MM.1S (cell line): ENCODE measurements at regions not wholly inside any gene's neighbourhood (a gene's known extent, or its start where the extent isn't known, plus 50 kb on each side); places are given as distances from the start of the nearest gene placed in this dataset.

Experiments used
- DNase-seq: peaks from one replicate; pipeline ENCODE4 v3.0.0-alpha.2; 2015
- H2AFZ ChIP-seq: fragments of 300-600 bp; sonication (generic); 2 replicates; pipeline ENCODE4 v1.6.0; 2016; ENCODE audit warnings: antibody characterized with exemption, low read length
- H3F3A ChIP-seq: fragments of 300-600 bp; sonication (generic); 2 replicates; pipeline ENCODE4 v1.6.1; 2016; ENCODE audit warnings: mild to moderate bottlenecking, antibody characterized with exemption, low read length, moderate library complexity, mixed read lengths; ENCODE audit not compliant: insufficient read depth
- H3K27ac ChIP-seq: fragments of 300-600 bp; sonication (generic); 2 replicates; pipeline ENCODE4 v1.5.1; 2016; ENCODE audit warnings: mild to moderate bottlenecking, low read length
- H3K27me3 ChIP-seq: fragments of 300-600 bp; sonication (generic); replicated peaks from 2 replicates; pipeline ENCODE4 v1.6.0; 2016; ENCODE audit warnings: low read length; ENCODE audit not compliant: insufficient read depth
- H3K36me3 ChIP-seq: fragments of 300-600 bp; sonication (generic); replicated peaks from 2 replicates; pipeline ENCODE4 v1.6.1; 2016; ENCODE audit warnings: mild to moderate bottlenecking, low read length, mixed read lengths; ENCODE audit not compliant: insufficient read depth
- H3K4me1 ChIP-seq: fragments of 300-600 bp; sonication (generic); 2 replicates; pipeline ENCODE4 v1.6.1; 2016; ENCODE audit warnings: low read length, mixed read lengths
- H3K4me2 ChIP-seq: fragments of 300-600 bp; sonication (generic); 2 replicates; pipeline ENCODE4 v1.6.0; 2016; ENCODE audit warnings: low read depth, low read length
- H3K4me3 ChIP-seq: fragments of 300-600 bp; sonication (generic); 2 replicates; pipeline ENCODE4 v1.5.1; 2016; ENCODE audit warnings: low read length, mixed read lengths
- H3K79me2 ChIP-seq: fragments of 300-600 bp; sonication (generic); 2 replicates; pipeline ENCODE4 v1.6.1; 2016; ENCODE audit warnings: mixed run types, low read length, mixed read lengths
- H3K9ac ChIP-seq: fragments of 300-600 bp; sonication (generic); 2 replicates; pipeline ENCODE4 v1.6.1; 2016; ENCODE audit warnings: low read length, mixed read lengths
- H3K9me2 ChIP-seq: fragments of 300-600 bp; sonication (generic); replicated peaks from 2 replicates; pipeline ENCODE4 v1.6.1; 2016; ENCODE audit warnings: mild to moderate bottlenecking, low read length, mixed read lengths; ENCODE audit not compliant: insufficient read depth
- H3K9me3 ChIP-seq: fragments of 300-600 bp; sonication (generic); replicated peaks from 2 replicates; pipeline ENCODE4 v1.6.1; 2016; ENCODE audit warnings: mild to moderate bottlenecking, low read length, mixed read lengths; ENCODE audit not compliant: insufficient read depth
- H4K20me1 ChIP-seq: fragments of 300-600 bp; sonication (generic); 2 replicates; pipeline ENCODE4 v1.6.1; 2016; ENCODE audit warnings: mild to moderate bottlenecking, low read length, moderate library complexity, mixed read lengths; ENCODE audit not compliant: insufficient read depth
- CTCF ChIP-seq: fragments of 300-600 bp; sonication (generic); IDR thresholded peaks from 2 replicates; pipeline ENCODE4 v1.5.1; 2016; ENCODE audit warnings: antibody characterized with exemption, low read length, mixed read lengths
- EZH2 ChIP-seq: fragments of 300-600 bp; sonication (generic); optimal IDR thresholded peaks from 2 replicates; pipeline ENCODE3; 2017; ENCODE audit warnings: low read depth, mild to moderate bottlenecking, antibody characterized with exemption, low read length, mixed read lengths
- EZH2phosphoT487 ChIP-seq: fragments of 300-600 bp; sonication (generic); IDR thresholded peaks from 2 replicates; pipeline ENCODE4 v1.6.1; 2018; ENCODE audit warnings: antibody characterized with exemption, low read length

DNA sequence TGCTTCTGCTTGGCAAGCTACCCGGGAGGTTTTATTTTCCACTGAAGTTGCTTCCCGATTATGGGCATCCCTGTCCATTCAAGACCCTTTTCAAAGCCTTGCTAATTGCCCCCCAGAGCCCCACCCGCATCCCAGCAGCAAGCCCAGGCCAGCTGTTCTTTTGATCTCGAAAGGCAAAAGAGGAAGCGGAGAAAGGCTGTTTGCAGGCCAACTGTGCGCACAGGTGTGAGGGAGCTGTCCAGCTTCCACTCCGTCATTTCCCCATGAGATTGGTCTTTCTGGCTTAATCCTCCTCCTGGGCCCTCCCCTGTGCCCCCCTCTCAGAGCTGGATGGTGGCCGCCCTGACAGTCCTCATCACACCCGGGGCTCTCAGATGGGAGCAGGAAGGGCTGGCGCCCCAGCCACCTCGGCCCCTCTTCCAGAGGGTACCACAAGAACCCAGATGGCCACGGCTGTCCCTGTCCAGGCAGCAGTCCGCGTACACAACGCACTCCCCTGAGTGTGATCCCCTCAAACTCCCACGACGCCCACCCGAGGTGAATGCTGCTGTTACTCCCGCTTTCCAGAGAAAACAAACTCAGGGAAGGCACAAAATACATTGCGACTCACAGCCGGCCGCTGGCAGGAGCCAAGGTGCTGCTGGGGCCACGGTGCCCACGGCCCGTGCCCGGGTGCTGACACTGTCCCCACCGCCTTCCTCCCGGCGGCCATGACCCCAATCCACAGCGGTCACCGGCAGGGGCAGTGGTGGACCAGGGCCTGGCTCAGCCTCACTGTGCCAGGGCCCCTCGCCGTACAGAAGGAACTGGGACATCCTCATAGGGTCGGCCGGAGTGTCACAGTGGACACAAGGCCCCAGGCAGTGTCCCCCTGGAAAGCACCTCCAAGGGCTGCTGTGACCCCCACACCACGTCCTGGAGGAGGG, 121.9 kb downstream of the CRYAA start:
- Histone ChIP-seq H3K27ac (no peak overlapping the region), H3K4me3 (no peak overlapping the region), H4K20me1 (no peaks in the 10 kb centered on the region), H3K4me2 (no peak overlapping the region), H3K27me3 (peaks cover 19% of the 10 kb centered on the region; the same call in 1 of the 2 replicates), H3K9me2 (no peaks in the 10 kb centered on the region), H3K9me3 (no peaks in the 10 kb centered on the region), H3F3A (no peaks in the 10 kb centered on the region), H2AFZ (no peak overlapping the region), H3K4me1 (no peaks in the 10 kb centered on the region), H3K36me3 (no peaks in the 10 kb centered on the region), H3K79me2 (no peaks in the 10 kb centered on the region), H3K9ac (no peak overlapping the region)
- peak; percentile 35 for DNase-seq
- TF ChIP-seq EZH2phosphoT487 (no peak), CTCF (no peak), EZH2 (no peak)

DNA sequence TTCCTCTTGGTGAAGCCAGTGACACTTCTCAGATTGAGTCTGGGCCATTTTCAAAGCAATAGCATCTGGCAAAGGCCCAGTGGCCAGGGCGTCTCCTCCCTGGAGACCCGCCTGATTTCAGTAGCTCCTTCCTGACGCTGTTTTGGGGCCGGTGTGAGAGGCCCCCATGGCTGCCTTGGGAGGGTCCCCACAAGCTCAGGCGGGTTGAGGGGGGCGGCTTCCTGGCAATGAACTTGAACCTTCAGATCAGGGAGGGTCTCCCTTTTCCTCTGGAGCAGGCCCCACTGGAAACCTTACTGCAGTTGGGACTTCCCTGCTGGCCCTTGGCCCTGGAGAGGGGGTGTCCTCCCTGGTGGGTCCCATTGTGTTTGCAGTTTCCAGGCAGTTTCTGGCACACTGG, 121.2 kb downstream of the CRYAA start:
- Histone ChIP-seq H4K20me1 (no peaks in the 10 kb centered on the region), H3K4me3 (no peak overlapping the region), H3K4me1 (no peaks in the 10 kb centered on the region), H2AFZ (no peak overlapping the region), H3K27me3 (peaks cover 17% of the 10 kb centered on the region; the same call in 1 of the 2 replicates), H3K4me2 (no peak overlapping the region), H3K36me3 (no peaks in the 10 kb centered on the region), H3K9me2 (no peaks in the 10 kb centered on the region), H3K27ac (no peak overlapping the region), H3K9me3 (no peaks in the 10 kb centered on the region), H3K9ac (no peak overlapping the region), H3K79me2 (no peaks in the 10 kb centered on the region), H3F3A (no peaks in the 10 kb centered on the region)
- DNase-seq: no peak
- no peak for TF ChIP-seq EZH2phosphoT487
- TF ChIP-seq CTCF: no peak
- no peak for TF ChIP-seq EZH2

- H4K20me1 ChIP-seq: no peaks in the 10 kb centered on the region
- no peak for DNase-seq
- H3K9ac ChIP-seq: no peak overlapping the region
- H2AFZ ChIP-seq: no peak overlapping the region
- no peak overlapping the region for H3K4me3 ChIP-seq
- peaks cover 13% of the 10 kb centered on the region; the same call in 1 of the 2 replicates for H3K27me3 ChIP-seq
- H3K4me2 ChIP-seq: no peak overlapping the region
- H3K9me3 ChIP-seq: no peaks in the 10 kb centered on the region
- no peaks in the 10 kb centered on the region for H3K9me2 ChIP-seq
- H3K27ac ChIP-seq: no peak overlapping the region
- no peaks in the 10 kb centered on the region for H3K4me1 ChIP-seq
- no peaks in the 10 kb centered on the region for H3K79me2 ChIP-seq
- no peaks in the 10 kb centered on the region for H3K36me3 ChIP-seq
- H3F3A ChIP-seq: no peaks in the 10 kb centered on the region
- TF ChIP-seq EZH2: no peak
- TF ChIP-seq EZH2phosphoT487: no peak
- no peak for TF ChIP-seq CTCF
Measured at GRCh38 chr21:43289442-43289841, 120.6 kb downstream of the CRYAA start.
